HG03159 (cell line): ENCODE measurements at regions not wholly inside any gene's neighbourhood (a gene's known extent, or its start where the extent isn't known, plus 50 kb on each side); places are given as distances from the start of the nearest gene placed in this dataset.

Experiments
- ATAC-seq: cut with Tn5 transposase; IDR thresholded peaks from one replicate; pipeline ENCODE4 v1.9.1; 2021; ENCODE audit warnings: mild to moderate bottlenecking, moderate library complexity; ENCODE audit not compliant: unreplicated experiment

DNA sequence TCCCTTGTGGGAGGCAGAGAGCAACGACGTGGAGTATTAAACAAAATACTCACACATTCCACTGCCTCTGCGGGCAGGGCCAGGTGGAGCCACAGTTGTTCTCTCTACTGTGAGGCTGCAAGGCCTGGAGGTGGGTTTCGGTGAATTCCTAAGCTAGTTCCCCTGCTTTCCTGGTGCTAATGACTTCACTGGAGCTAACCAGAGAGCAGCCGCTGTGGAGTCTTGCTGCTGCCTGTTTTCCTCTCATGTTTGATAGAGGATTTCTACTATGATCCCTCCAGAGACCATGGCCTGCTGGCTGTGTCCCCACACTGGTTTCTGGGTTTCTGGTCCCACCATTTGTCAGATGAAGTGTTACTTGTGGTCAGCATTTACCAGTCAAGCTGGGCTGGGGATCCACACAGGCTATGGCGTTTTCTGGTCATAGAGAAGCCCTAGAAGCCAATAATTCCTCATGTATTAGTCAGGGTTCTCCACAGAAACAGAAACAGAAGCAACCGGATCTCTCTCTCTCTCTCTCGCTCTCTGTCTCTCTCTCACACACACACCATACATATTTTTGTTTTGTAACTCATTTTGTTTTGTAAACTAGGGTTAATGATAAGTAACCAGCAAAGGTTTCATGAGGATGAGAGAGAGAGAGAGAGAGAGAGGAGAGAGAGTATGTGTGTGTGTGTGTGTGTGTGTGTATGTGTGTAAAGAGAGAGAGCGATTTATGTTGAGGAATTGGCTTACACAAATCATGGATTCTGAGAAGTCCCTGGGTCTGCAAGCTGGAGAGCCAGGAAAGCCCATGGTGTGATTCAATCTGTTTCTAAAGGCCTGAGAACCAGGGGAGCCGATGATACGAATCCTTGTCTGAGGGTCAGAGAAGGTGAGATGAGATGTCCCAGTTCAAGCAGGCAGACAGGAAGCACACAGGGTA, 403.0 kb downstream of the GADD45G start:
- ATAC-seq = no peak

DNA sequence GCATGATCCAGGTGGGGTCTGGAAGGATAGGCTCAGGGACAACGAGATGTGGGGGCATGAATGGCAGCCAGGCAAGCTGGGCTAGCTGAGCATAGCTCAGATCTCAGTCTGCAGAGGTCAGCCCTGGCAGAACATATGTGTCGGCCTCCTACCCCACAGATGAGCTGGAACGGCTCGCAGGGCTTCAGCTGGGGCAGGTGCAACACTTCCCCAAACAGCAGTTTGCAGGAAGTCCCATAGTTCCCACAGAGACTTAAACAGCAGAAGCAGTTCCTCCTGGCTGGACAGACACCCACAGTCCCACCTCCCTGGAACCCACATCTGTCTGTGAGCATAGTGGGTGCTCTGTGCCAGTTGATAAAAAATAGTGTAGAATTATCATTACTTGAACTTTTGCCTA, 404.6 kb downstream of the GADD45G start:
- ATAC-seq = no peak

DNA sequence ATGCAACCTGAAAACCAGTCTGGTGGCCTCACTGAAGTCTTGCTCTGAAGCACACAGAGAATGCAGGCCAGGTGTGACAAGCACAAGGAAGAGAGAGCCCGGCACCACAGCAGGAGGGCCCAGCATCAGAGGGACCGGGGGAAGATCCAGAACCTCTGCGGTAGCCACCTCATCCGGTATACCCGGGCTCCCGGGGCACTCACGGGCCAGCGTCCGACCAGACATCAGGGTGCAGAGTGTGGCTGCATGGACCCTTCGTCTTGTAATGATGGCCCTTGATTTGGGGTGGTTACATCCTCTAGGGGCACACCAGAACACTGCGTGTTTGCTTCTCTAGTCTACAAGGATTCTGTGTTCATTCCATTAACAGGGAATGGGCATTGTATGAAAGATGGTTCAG, 406.0 kb downstream of the GADD45G start:
- no peak for ATAC-seq

DNA sequence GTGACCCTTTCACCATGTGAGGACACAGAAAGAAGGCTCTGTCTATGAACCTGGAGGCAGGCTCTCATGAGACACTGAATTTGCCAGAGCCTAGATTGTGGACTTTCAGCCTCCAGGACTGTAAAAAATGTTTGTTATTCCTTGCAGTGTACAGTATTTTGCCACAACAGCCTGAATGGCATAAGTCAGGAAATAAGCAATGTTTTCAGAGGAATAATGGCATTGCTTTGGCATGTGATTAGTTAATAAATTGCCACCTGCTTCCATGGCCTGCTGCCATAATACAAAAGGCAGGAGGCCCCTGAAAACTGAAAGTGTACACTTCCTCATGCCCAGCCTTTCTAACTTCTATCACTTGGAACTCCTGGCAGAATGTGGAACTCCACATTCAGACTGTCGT, 408.1 kb downstream of the GADD45G start:
- ATAC-seq = no peak

DNA sequence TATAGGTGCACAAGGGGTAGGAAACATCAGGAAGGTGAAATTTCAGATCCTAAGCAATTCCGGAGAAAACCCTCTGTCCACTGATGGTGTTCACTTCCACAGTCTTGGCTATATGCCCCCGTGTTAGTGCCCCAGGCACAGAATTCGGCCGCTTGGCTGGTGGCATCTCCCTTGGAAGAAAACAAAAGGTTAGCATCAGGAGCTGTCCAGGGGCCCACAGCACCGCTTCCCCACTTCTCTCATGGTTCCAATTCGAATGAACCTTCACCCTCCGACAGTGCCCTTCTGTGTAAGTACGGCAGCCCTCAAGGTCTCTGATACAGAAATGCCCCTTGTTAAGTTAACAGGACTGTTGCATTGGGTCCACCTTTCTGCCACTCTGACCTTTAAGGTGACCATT, 409.0 kb downstream of the GADD45G start:
- ATAC-seq = no peak

DNA sequence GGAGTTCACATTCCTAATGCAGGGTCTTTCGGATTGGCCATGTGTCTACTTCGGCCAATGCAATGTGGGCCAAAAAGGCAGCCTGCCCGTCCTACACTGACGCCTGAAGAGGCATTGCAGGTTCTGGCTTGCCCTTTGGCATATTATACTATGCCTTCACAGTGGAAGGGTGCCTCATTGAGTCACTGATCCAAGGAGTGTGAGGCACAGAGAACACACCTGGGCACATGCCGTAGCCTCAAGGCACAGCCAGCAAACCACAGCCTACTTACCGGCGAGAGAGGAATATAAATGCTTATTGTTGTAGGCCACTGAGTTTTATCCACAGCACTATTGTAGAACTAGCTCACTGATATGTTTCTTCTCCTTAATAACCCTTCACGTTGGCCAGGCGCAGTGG, 409.6 kb downstream of the GADD45G start:
- no peak for ATAC-seq

- ATAC-seq = no peak
Observed at GRCh38 chr9:90016272-90016671, 411.5 kb downstream of the GADD45G start.

- no peak for ATAC-seq
Observed at GRCh38 chr9:90017679-90018078, 412.9 kb downstream of the GADD45G start.

GRCh38 chr9:90018688-90019087, 413.9 kb downstream of the GADD45G start:
- no peak for ATAC-seq

DNA sequence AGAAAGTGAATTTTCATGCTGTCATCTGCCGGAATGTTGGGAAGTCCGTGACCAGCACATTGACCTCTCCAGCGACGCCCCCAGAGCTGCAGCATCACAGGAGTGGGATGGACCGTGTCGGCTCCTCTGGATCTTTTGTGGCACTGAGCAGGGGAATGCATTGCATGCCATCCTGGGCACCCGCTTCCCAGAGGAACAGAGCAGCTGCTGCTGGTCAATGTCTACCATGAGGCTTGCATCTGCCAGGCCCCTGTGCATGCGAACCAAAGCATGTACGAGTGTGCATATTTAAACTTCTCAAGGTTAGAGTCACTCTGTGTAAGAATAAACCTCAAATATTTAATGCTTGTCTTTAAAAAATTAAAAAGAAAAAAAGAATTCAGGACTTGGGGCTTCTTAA, 414.8 kb downstream of the GADD45G start:
- ATAC-seq = no peak

DNA sequence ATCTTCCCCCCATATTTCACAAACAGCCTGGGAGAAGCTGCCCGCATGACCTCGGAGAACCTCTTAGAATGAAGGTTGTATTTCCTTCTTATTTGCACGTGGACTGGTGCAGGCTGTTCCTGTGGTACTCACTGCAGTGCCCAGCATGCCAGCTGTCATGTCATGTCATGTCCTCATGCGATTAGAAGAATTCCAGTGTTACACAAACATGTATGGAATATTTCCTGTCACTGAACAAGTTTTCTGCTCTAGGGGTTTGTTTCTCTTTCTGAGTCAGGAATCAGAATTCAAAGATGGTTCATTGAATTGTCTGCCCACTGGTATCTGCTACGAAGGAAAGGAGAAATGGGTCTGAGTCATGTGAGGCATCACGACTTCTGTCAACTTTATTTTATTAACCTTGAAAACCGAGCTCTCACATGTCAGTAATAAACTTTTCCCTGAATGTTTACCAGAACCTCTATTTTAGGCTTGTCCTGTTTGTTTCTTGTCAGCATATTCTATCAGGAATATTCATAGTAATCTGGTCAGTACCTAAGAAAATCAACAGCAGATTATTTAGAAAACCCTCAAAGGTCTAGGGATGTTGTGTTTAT, 415.6 kb downstream of the GADD45G start:
- no peak for ATAC-seq

DNA sequence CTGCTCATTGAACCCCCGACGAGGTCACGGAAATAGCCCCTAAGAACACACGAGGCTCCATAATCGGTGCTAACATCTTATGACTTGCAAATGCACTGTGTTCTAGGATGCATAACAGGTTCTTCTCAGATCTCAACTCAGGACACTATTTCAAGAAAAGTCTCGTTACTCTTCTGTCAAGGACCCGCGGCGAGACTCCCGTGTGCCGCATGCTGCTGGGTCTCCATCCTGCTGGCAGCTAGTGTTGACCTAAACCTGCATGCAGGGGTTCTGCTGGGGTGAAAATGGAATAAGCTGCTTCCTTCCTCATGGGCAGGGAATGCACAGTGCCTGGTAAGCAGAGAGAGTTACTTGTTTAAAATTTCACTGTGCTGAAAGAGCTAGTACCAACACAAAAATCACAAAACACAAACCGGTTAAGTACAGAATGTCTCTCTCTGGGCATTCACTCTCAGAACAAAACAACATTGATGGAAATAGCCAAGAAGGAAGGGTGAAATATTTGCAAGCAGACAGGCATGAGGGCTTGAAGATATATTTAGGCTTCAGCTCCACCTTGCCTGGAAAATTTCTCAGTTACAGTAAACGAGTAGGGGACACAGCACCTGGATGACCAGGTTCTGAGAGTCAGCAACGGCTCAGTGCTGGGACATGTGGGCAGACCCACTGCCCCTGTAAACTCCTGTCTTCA, 416.5 kb downstream of the GADD45G start:
- ATAC-seq = no peak

GRCh38 chr9:90022474-90022873, 417.7 kb downstream of the GADD45G start:
- no peak for ATAC-seq

DNA sequence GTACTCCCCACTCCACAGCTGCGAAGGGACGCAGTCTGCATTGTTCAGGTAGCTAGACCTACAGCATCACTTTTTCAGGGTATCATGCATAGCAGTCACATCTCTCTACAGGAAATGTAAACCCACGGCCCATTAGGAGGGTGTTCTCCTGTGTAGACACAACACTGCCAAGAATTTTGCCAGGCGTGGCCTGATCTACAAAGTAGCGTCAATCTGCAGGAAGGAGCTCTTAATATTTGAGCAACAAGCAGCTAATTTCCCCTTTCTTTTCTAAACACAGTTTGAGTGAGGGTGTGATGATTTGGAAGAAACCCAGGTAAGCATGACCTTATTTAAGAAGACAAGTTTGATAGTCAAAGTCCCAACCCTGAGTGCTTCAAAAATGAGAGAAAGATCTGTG, 419.0 kb downstream of the GADD45G start:
- no peak for ATAC-seq

DNA sequence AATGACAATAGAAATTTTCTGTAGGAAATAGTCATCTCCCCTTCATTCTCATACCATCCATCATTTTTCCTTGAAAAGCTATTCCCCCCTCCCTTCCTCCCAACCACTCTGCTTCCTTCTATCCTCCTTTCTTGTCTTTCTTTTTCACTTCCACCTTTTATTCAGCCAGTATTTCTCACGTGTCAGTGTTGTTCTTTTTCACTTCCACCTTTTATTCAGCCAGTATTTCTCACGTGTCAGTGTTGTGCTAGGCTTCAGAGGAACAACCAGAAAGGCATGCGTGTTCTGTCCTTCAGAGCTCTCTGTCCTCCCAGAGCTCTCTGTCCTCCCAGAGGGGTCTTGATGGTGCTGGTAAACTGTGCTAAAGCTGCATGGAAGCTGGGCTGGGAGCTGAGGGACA, 419.6 kb downstream of the GADD45G start:
- ATAC-seq = no peak

- ATAC-seq = no peak
Observed at GRCh38 chr9:90024823-90025222, 420.0 kb downstream of the GADD45G start.

DNA sequence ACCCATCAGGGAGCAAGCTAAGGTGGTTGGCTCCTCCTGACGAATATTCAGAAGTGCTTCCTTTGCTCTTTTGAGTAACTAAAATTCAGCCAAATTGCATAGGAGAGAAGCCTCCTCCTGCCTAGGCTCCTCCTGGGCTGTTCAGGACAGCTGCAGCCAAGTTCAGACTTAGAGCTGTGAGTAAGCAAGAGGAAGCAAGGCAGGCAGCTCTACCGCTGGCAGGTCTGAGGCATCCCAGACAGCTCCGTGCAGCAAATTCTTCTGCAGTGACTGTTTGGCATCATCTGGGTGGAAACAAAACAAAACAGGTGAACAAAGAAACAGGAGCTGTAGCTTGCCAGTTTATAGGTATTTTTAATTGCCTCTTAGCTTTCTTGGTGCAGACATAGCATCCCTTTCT, 421.0 kb downstream of the GADD45G start:
- ATAC-seq = no peak

DNA sequence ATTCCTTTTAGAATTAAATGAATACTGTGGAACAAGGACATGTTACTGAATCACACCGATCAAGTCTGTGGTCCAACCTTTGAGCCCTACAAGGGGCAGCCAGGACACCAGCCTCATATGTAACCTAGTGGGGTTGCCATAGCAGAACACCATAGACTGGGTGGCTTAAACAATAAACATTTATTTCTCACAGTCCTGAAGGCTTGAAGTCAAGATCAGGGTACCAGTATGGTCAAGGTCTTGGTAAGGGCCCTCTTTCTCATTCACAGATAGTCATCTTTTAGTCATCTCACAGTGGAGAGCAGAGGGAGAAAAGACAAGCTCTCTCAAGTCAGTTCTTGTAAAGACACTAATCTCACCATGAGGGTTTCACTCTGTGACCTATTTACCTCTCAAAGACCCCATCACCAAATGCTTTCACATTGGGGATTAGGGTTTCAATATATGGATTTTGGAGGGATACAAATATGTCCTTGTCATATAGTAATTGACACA, 422.5 kb downstream of the GADD45G start:
- ATAC-seq = no peak

GRCh38 chr9:90029386-90029785, 424.6 kb downstream of the GADD45G start:
- no peak for ATAC-seq

- ATAC-seq = no peak
Observed at GRCh38 chr9:90029996-90030395, 425.2 kb downstream of the GADD45G start.

DNA sequence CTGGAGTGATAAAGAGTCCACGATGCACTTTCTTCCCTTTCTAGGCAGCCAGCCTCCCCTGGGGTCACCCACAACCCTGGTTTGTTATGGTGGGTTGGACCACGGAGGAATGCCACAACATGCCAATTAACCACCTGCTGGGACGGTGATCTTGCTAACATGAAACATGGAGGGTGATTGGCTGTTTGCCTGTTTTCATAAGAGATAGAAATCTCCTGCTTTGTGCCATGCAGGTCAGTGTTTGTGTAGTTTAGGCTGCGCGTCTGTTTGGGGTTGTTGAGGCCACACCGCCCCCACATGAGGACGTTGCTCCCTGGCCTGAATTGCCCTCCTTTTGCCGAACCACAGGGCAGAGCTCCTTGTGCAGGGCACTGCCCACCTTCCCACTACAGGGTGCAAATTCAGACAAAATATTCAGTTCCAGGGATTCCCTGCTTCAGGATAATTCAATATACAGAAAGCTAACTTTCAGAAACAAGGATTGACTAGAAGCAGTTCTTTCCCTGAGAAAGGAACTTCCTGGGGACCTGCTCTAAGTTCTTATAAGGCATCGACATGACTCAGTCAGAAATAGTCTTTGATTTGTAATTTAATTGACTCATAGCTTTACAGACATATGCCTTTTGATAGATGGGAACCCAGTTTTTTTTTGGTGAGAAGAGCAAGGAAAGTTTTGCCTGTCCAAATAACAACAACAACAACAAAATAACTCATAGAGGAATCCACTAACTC, 427.6 kb downstream of the GADD45G start:
- no peak for ATAC-seq
